GM18502 (cell line): ENCODE measurements at regions not wholly inside any gene's neighbourhood (a gene's known extent, or its start where the extent isn't known, plus 50 kb on each side); places are given as distances from the start of the nearest gene placed in this dataset.

Source experiments
- ATAC-seq: cut with Tn5 transposase; IDR thresholded peaks from one replicate; pipeline ENCODE4 v1.9.1; 2021; ENCODE audit warnings: mild to moderate bottlenecking; ENCODE audit not compliant: unreplicated experiment, poor library complexity

GRCh38 chr6:141701732-141702131 is 431.0 kb upstream of the GJE1 start:
- no peak for ATAC-seq

GRCh38 chr6:141700819-141701218 is 431.9 kb upstream of the GJE1 start:
- ATAC-seq = no peak

- peak; percentile 80 for ATAC-seq
Measured at GRCh38 chr6:141688916-141689315, 443.8 kb upstream of the GJE1 start.

DNA sequence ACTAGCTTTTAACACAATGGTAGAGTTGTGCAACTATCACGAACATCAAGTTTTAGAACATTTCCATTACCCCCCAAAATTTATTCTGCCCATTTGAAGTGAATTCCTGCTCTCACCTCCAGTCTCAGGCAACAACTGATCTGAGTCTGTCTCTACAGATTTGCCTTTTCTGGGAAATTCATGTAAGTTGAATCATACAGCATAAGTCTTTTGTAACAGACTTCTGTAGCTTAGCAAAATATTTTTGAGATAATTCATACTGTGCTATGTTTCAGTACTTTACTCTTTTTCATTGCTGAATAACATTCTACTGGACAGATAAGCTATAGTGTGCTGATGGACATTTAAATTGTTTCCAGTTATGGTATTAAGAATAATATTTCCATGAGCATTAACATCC is 447.3 kb upstream of the GJE1 start:
- ATAC-seq = no peak

DNA sequence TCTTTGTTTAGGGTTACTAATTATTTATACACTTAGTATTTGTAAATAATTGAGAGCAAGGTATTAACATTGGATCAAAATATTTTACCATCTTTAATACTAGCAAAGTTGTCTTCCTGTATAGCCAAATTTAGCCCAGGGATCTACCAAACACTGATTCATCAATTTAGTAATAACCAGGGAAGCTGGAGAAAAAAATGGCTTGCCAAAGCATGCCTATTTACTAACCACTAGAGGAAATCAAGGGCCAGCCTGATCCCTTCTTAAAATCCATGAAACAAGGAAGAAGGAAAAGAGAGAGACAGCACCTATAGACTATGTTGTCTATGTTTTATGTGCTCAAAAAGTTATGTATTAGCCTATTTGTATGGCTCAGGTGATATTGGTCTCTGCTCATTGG is 450.3 kb upstream of the GJE1 start:
- ATAC-seq = no peak

- peak; percentile 75 for ATAC-seq
Measured at GRCh38 chr6:141677598-141678211, 455.0 kb upstream of the GJE1 start.

DNA sequence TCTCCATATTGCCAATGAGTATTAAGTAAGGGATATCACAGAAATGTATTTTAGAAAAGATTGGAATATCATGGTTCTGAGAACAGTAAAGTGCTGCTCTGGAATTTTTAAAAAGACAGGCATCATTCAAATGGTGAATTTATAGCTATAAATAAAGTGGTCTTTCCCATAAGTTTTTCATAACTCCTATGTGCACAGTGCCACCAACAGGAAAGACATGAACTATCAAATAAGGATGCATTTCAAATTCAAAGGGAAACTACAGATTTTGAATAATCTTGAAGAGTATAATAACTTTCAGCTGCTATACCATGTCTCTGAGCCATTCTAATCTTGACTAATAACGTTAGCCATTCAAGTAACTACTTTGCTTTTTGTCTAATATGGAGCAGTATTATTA is 456.8 kb upstream of the GJE1 start:
- ATAC-seq = no peak

DNA sequence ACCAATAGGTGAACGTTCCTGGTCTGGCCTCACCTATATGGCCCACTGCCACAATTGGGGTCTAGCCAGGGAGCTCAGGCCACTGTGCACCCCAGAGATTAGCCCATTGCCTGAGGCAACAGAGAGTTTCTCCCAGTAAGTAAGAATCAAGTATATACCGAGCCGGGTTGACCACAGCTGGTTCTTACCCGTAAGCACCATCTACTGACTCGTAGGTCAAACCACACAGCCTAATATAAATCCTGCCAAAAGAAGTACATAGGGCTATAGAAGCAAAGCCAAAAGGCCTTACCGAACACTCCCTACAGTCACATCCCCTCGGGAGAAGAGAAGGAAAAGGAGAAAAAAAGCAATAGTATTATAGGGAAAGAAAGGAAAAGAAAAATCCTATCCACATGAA is 463.6 kb upstream of the GJE1 start:
- no peak for ATAC-seq

GRCh38 chr6:141667580-141668309 is 465.0 kb upstream of the GJE1 start:
- no peak for ATAC-seq

- ATAC-seq = no peak
Measured at GRCh38 chr6:141666187-141666586, 466.5 kb upstream of the GJE1 start.

- ATAC-seq = no peak
Measured at GRCh38 chr6:141664744-141665143, 468.0 kb upstream of the GJE1 start.

GRCh38 chr6:141659582-141659981 is 473.1 kb upstream of the GJE1 start:
- no peak for ATAC-seq

GRCh38 chr6:141658696-141659095 is 474.0 kb upstream of the GJE1 start:
- ATAC-seq = no peak

- ATAC-seq = no peak
Measured at GRCh38 chr6:141657812-141658211, 474.9 kb upstream of the GJE1 start.

GRCh38 chr6:141653590-141653989 is 479.1 kb upstream of the GJE1 start:
- no peak for ATAC-seq

GRCh38 chr6:141641951-141642350 is 490.8 kb upstream of the GJE1 start:
- ATAC-seq = no peak

GRCh38 chr6:141641406-141641805 is 491.3 kb upstream of the GJE1 start:
- no peak for ATAC-seq

DNA sequence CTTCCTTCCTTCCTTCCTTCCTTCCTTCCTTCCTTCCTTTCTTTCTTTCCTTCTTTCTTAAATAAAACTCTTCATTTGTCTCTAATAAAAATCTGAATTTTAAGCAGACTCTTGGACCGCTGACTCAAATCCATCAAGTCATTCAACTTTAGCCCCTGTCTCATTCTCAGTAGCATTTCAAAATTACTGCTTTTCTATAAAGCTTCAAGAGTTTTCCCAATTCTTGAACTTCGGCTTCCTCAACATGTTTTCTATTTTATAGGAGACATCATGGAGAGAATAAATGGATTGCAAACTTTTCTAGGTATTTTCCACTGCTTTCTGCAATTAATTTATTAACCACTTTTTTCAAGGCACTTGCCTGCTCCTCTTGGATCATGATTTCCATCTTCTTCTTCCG is 497.1 kb upstream of the GJE1 start:
- no peak for ATAC-seq

DNA sequence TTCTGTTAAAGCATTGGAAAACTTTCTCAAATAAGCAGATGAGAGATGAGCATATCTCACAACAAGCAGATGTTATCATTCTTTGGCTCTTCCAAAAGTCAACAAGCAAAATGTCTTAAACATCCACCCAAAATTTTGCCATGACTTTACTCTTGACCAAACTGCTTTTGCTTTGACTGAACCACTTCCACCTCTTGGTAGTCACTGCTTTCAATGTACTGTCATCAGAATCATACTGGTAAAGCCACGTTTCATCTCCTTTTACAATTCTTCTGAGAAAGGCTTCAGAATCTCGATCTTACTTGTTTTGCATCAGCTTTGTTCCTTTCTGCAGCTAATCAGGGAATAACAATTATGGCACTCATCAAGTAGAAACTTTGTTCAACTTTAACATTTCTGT is 498.5 kb upstream of the GJE1 start:
- ATAC-seq = no peak

DNA sequence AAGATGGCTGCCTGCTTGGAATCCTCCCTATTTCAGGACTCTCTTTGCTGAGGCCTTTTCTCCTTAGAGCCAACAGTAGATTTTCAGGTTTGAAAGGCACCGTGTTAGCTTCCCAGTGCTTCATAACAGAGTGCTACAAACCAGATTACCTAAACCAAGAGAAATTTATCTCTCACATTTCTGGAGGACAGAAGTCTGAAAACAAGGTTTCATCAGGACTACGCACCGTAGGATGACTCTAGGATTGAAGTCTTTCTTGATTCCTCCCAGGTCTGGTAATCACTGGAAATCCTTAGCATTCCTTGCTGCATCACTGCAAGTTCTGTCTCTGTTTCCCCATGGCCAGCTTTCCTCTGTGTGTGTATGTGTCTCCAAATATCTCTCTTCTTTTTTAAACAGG is 508.4 kb upstream of the GJE1 start:
- no peak for ATAC-seq

DNA sequence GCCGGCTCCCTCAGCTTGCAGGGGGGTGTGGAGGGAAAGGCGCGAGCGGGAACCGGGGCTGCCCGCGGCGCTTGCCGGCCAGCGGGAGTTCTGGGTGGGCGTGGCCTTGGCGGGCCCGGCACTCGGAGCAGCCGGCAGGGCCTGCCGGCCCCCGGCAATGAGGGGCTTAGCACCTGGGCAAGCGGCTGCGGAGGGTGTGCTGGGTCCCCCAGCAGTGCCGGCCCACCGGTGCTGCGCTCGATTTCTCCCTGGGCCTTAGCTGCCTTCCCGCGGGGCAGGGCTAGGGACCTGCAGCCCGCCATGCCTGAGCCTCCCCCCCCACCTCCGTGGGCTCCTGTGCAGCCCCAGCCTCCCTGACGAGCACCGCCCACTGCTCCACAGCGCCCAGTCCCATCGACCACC is 514.5 kb upstream of the GJE1 start:
- no peak for ATAC-seq

DNA sequence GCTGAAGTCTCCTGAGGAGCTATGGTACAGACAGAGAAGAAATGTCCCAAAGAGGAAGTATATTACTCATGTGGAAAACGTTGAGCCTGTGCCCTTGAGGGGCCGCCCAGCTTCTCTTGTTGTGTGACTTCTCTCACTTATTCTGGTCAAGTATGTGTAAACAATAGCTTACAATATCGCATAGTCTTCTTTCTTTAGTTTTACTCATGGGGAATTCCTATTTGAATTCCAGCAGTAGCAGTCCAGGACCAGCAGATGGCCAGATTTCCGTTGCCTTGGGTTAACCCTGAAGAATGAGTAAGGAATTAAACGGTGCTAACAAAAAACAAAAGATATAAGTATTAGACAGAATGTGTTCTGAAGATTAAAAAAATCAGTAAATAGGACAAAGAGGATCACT is 522.0 kb upstream of the GJE1 start:
- ATAC-seq = no peak
